ENCODE measurements at regions not wholly inside any gene's neighbourhood (a gene's known extent, or its start where the extent isn't known, plus 50 kb on each side); places are given as distances from the start of the nearest gene placed in this dataset.

DNA sequence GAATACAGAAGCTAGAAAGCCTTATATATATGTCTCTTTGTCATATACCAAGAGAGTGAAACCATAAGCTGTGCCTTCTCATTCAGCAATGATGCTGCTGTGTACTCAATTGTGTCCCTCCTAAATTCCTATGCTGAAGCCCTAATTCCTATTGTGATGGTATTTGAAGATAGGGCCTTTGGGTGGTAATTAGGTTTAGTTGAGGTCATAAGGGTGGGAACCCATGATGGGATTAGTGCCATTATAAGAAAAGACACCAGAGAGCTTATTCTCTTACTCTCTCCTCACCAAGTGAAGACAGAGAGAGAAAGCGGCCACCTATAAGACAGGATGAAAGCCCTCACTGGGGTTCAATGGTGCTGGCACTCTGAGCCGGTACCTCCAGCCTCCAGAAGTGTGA lies 1191.3 kb upstream of the TENM4 start:
- TF ChIP-seq CTCF (IDR thresholded peaks at IDR 0.05) = no peak

DNA sequence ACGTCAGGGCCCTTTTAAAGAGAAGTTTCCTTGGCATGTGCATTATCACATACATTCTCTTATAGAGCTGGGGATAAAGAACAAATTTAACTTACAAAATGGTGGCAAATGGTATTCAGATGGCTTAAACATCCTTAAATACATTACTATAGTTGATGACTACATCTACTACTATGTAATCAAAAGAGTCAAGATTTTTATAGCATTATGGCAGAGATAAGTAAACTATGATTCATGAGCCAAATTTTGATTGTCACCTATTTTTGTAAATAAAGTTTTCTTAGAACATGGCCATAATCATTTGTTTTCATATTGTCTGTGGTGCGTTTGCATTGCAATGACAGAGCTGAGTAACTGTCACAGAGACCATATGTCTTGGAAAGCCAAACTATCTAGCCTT lies 1188.6 kb upstream of the TENM4 start:
- no peak for TF ChIP-seq CTCF (IDR thresholded peaks at IDR 0.05)

- no peak for TF ChIP-seq CTCF (IDR thresholded peaks at IDR 0.05)
Observed at GRCh38 chr11:80627364-80627763, 1186.5 kb upstream of the TENM4 start.

GRCh38 chr11:80626721-80627120 lies 1185.9 kb upstream of the TENM4 start:
- TF ChIP-seq CTCF (IDR thresholded peaks at IDR 0.05) = no peak

DNA sequence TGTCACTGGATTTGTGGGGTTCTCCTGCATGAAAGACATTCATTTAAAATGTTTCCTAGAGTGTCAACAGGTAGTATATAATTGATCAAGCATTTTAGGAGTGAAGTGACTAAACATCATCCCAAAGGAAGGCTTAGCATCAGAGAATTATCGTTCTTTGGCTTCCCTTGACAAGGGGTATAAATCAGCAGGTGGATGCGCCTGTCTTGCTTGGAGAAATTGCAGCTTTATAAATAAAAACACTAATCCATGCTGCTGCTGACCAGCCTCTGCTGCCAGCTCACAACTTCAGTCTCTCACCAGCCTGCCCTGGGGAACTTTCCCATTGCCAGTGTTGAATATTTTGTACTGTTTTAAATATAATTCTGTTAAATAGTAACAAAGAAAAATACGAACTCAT lies 1184.7 kb upstream of the TENM4 start:
- no peak for TF ChIP-seq CTCF (IDR thresholded peaks at IDR 0.05)

DNA sequence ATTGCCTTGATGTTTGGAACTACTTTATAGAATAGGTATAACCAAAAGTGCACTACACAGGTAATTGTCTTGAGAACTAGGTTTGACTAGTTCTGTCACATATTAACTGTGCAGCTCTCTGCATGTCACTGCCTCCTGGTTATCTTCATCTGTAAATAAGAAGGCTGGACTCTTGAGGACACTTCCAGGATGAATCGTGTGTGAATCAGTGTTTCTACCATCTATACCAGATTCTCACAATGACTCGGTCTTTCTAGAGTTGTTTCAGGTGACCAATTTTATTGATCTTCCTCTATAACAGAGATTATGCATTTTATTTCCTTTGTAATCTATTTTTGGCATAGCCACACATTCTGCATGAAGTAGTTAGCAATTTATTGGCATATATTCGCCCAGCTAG lies 1181.0 kb upstream of the TENM4 start:
- TF ChIP-seq CTCF (IDR thresholded peaks at IDR 0.05) = no peak

- no peak for TF ChIP-seq CTCF (IDR thresholded peaks at IDR 0.05)
Observed at GRCh38 chr11:80620867-80621266, 1180.0 kb upstream of the TENM4 start.

GRCh38 chr11:80617156-80617555 lies 1176.3 kb upstream of the TENM4 start:
- no peak for TF ChIP-seq CTCF (IDR thresholded peaks at IDR 0.05)
